Uterus (tissue), 2 donors: ENCODE measurements at regions not wholly inside any gene's neighbourhood (a gene's known extent, or its start where the extent isn't known, plus 50 kb on each side); places are given as distances from the start of the nearest gene placed in this dataset.

Experiments
- POLR2A ChIP-seq, 2 donors: fragments of 450-650 bp; IDR thresholded peaks; one replicate each; pipeline ENCODE4 v1.6.1; 2016; ENCODE audit warnings: antibody characterized with exemption in 2 of 2, mild to moderate bottlenecking in 1 of 2, moderate library complexity in 1 of 2
- TF ChIP-seq, protein P1 (sequence below), 4 experiments: fragments of 200-600 bp in 2 of 4; fragments of 450-650 bp in 2 of 4; sonication (generic) in 2 of 4; IDR thresholded peaks; one replicate each; pipeline ENCODE4 v1.5.1; 2016 to 2019; ENCODE audit warnings: antibody characterized with exemption in 4 of 4, mild to moderate bottlenecking in 2 of 4, moderate library complexity in 1 of 4

DNA sequence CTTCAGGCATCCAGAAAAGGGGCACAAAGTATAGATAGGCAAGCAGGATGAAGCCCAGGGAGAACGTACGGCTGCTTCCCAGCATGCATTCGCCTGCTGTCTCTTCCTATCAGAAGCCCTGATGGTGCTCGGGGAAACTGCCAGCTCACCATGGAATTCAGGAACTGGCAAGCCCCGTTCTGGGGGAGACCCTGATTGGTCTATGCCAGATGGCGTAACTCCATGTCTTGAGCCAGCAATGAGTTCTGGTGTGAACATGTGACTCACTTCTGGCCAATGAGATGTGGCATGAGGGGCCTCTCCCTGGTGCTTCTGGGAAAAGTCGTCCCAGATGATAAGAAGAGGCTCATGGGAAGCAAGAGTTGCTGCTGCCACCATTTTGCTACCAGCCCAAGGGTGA, 270.8 kb downstream of the BCL11B start:
- no peak for TF ChIP-seq POLR2A (IDR thresholded peaks at IDR 0.05)
- TF ChIP-seq, protein P1, sequence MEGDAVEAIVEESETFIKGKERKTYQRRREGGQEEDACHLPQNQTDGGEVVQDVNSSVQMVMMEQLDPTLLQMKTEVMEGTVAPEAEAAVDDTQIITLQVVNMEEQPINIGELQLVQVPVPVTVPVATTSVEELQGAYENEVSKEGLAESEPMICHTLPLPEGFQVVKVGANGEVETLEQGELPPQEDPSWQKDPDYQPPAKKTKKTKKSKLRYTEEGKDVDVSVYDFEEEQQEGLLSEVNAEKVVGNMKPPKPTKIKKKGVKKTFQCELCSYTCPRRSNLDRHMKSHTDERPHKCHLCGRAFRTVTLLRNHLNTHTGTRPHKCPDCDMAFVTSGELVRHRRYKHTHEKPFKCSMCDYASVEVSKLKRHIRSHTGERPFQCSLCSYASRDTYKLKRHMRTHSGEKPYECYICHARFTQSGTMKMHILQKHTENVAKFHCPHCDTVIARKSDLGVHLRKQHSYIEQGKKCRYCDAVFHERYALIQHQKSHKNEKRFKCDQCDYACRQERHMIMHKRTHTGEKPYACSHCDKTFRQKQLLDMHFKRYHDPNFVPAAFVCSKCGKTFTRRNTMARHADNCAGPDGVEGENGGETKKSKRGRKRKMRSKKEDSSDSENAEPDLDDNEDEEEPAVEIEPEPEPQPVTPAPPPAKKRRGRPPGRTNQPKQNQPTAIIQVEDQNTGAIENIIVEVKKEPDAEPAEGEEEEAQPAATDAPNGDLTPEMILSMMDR (IDR thresholded peaks at IDR 0.05) = no peak
